H9 (cell line): ENCODE measurements at regions not wholly inside any gene's neighbourhood (a gene's known extent, or its start where the extent isn't known, plus 50 kb on each side); places are given as distances from the start of the nearest gene placed in this dataset.

ENCODE experiments used
- DNase-seq: peaks from one replicate; pipeline ENCODE4 v3.0.0-alpha.2; 2017
- H2AFZ ChIP-seq: one replicate; pipeline ENCODE4 v1.6.1; 2013; ENCODE audit warnings: mild to moderate bottlenecking, low read length, control low read depth, moderate library complexity
- H2AK5ac ChIP-seq: 2 replicates; pipeline ENCODE4 v1.6.1; 2013; ENCODE audit warnings: low read length, control low read depth, mixed read lengths; ENCODE audit not compliant: insufficient read length
- H2BK120ac ChIP-seq: one replicate; pipeline ENCODE4 v1.6.1; 2013; ENCODE audit warnings: low read depth, mild to moderate bottlenecking, low read length, control low read depth, inconsistent platforms; ENCODE audit not compliant: poor library complexity, severe bottlenecking
- H2BK12ac ChIP-seq: 2 replicates; pipeline ENCODE4 v1.6.1; 2013; ENCODE audit warnings: low read length, control low read depth, mixed read lengths, low read depth; ENCODE audit not compliant: insufficient read length
- H2BK15ac ChIP-seq: 2 replicates; pipeline ENCODE4 v1.6.1; 2013; ENCODE audit warnings: low read depth, low read length, control low read depth
- H2BK20ac ChIP-seq: one replicate; pipeline ENCODE4 v1.6.1; 2013; ENCODE audit warnings: low read depth, mild to moderate bottlenecking, low read length, control low read depth, inconsistent platforms; ENCODE audit not compliant: poor library complexity, severe bottlenecking
- H2BK5ac ChIP-seq: 2 replicates; pipeline ENCODE4 v1.6.1; 2013; ENCODE audit warnings: low read length, control low read depth, mixed read lengths; ENCODE audit not compliant: insufficient read length
- H3K14ac ChIP-seq: 2 replicates; pipeline ENCODE4 v1.6.1; 2013; ENCODE audit warnings: low read length, control low read depth; ENCODE audit not compliant: insufficient read depth
- H3K18ac ChIP-seq: 2 replicates; pipeline ENCODE4 v1.6.1; 2013; ENCODE audit warnings: low read depth, mild to moderate bottlenecking, mixed read lengths, low read length, control low read depth; ENCODE audit not compliant: insufficient read length
- H3K23ac ChIP-seq: 2 replicates; pipeline ENCODE4 v1.6.1; 2013; ENCODE audit warnings: low read length, control low read depth, mixed read lengths, low read depth; ENCODE audit not compliant: insufficient read length
- H3K23me2 ChIP-seq: 2 replicates; pipeline ENCODE4 v1.6.1; 2013; ENCODE audit warnings: low read depth, mild to moderate bottlenecking, mixed read lengths, low read length, control low read depth; ENCODE audit not compliant: insufficient read length, poor library complexity, severe bottlenecking
- H3K27ac ChIP-seq: 2 replicates; pipeline ENCODE4 v1.5.1; 2013; ENCODE audit warnings: low read length, control low read depth, mixed read lengths, low read depth; ENCODE audit not compliant: insufficient read length
- H3K27me3 ChIP-seq: 2 replicates; pipeline ENCODE4 v1.6.1; 2013; ENCODE audit warnings: low read length, control low read depth, inconsistent platforms; ENCODE audit not compliant: insufficient read depth
- H3K4ac ChIP-seq: 2 replicates; pipeline ENCODE4 v1.6.1; 2013; ENCODE audit warnings: low read depth, mild to moderate bottlenecking, control low read depth, inconsistent platforms, low read length, moderate library complexity
- H3K4me1 ChIP-seq: 2 replicates; pipeline ENCODE4 v1.6.1; 2013; ENCODE audit warnings: low read length, control low read depth, inconsistent platforms; ENCODE audit not compliant: insufficient read depth
- H3K4me2 ChIP-seq: 2 replicates; pipeline ENCODE4 v1.6.1; 2013; ENCODE audit warnings: low read length, control low read depth, mixed read lengths; ENCODE audit not compliant: insufficient read length, insufficient read depth
- H3K56ac ChIP-seq: 2 replicates; pipeline ENCODE4 v1.6.1; 2013; ENCODE audit warnings: low read depth, mild to moderate bottlenecking, mixed read lengths, low read length, control low read depth; ENCODE audit not compliant: insufficient read length
- H3K79me1 ChIP-seq: 2 replicates; pipeline ENCODE4 v1.6.1; 2013; ENCODE audit warnings: low read depth, mild to moderate bottlenecking, moderate library complexity, low read length, control low read depth, inconsistent platforms; ENCODE audit not compliant: insufficient read depth, poor library complexity, severe bottlenecking
- H3K79me2 ChIP-seq: 2 replicates; pipeline ENCODE4 v1.6.1; 2013; ENCODE audit warnings: low read length, control low read depth, inconsistent platforms; ENCODE audit not compliant: insufficient read depth
- H3K9ac ChIP-seq: 2 replicates; pipeline ENCODE4 v1.6.1; 2013; ENCODE audit warnings: low read length, control low read depth, mixed read lengths; ENCODE audit not compliant: insufficient read length; ENCODE audit errors: extremely low read depth
- H3K9me3 ChIP-seq: one replicate; pipeline ENCODE4 v1.6.1; 2013; ENCODE audit warnings: low read depth, low read length, inconsistent platforms; ENCODE audit not compliant: control insufficient read depth
- H3T11ph ChIP-seq: one replicate; pipeline ENCODE4 v1.6.1; 2013; ENCODE audit warnings: mild to moderate bottlenecking, low read length, control low read depth, inconsistent platforms
- H4K20me1 ChIP-seq: one replicate; pipeline ENCODE4 v1.6.1; 2013; ENCODE audit not compliant: control insufficient read depth, insufficient read length, insufficient read depth
- H4K5ac ChIP-seq: 2 replicates; pipeline ENCODE4 v1.6.1; 2013; ENCODE audit warnings: low read depth, mild to moderate bottlenecking, mixed read lengths, low read length, control low read depth; ENCODE audit not compliant: insufficient read length
- H4K8ac ChIP-seq: replicated peaks from 2 replicates; pipeline ENCODE4 v1.6.1; 2013; ENCODE audit warnings: low read length, control low read depth, mixed read lengths, low read depth; ENCODE audit not compliant: insufficient read length
- H4K91ac ChIP-seq: 2 replicates; pipeline ENCODE4 v1.6.1; 2013; ENCODE audit warnings: low read depth, mild to moderate bottlenecking, moderate library complexity, mixed read lengths, low read length, control low read depth; ENCODE audit not compliant: insufficient read length
- H3K27ac Mint-ChIP-seq, 3 experiments: 2 replicates in 2 of 3; 3 replicates in 1 of 3; pipeline ENCODE4 v1.8.0; 2020 to 2021; ENCODE audit warnings: mixed read lengths in 3 of 3, mild to moderate bottlenecking in 1 of 3, moderate library complexity in 1 of 3
- H3K27me3 Mint-ChIP-seq: 2 replicates; pipeline ENCODE4 v1.8.0; 2021; ENCODE audit warnings: low read depth, mild to moderate bottlenecking, moderate library complexity, mixed read lengths
- H3K36me3 Mint-ChIP-seq, 3 experiments: 2 replicates in 2 of 3; 3 replicates in 1 of 3; pipeline ENCODE4 v1.8.0; 2020 to 2021; ENCODE audit warnings: low read depth in 3 of 3, mixed read lengths in 3 of 3; ENCODE audit not compliant: insufficient read depth in 1 of 3
- H3K4me1 Mint-ChIP-seq, 2 experiments: 2 replicates each; pipeline ENCODE4 v1.8.0; 2020; ENCODE audit warnings: mixed read lengths in 2 of 2
- H3K4me3 Mint-ChIP-seq, 2 experiments: 2 replicates in 1 of 2; 3 replicates in 1 of 2; pipeline ENCODE4 v1.8.0; 2020 to 2021; ENCODE audit warnings: mild to moderate bottlenecking in 2 of 2, mixed read lengths in 2 of 2, moderate library complexity in 1 of 2
- H3K9me3 Mint-ChIP-seq, 2 experiments: 2 replicates in 1 of 2; 3 replicates in 1 of 2; pipeline ENCODE4 v1.8.0; 2020; ENCODE audit warnings: mild to moderate bottlenecking in 2 of 2, mixed read lengths in 2 of 2, moderate library complexity in 1 of 2
- CTCF ChIP-seq: fragments of 200-600 bp; sonication (generic); conservative IDR thresholded peaks from 3 replicates; pipeline ENCODE4 v1.8.0; 2021; ENCODE audit warnings: antibody characterized with exemption, mild to moderate bottlenecking
- WGBS: extraction: QIAGEN DNeasy Blood & Tissue Kit; methylation state at CpG from one replicate; pipeline ENCODE4 v1.1.7; 2013; ENCODE audit warnings: missing lambda C conversion rate, low lambda C conversion rate, mixed read lengths; ENCODE audit not compliant: insufficient read length; ENCODE audit errors: extremely low coverage; 5-methylcytosine and 5-hydroxymethylcytosine counted together

DNA sequence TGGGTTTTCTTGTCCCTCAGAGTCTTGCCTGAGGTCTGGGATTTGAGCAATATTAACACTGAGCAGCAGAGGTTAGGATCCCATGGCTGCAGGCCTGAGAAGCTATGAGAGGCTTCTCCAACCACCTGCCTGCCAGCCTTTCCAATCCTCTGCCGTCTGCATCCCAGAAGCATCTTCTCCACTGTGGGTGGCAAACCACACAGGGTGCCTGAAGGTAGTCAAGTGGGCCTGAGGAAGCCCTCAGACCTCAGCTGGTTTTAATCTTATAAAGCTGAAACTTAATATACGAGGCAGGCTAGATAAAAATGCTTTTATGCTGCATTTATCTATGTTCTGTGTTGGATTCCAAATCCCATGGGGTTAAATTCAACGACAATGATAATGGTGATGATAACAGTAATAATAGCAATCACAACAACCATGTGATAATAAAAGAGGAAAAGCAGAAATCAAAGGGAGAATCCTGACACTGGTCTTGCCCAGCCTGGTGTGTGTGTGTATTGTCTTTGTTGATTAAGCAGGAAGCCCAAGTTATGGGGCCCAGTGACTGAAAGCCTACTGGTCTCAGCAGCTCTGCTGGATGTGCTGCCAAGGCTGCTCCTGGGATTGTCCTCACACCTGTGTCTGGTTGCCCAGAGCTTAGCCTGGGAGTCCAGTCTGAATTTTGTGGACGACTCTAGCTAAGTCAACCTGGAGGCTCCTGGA lies 59.7 kb upstream of the LDAH start:
- no peak for TF ChIP-seq CTCF
- Histone ChIP-seq H3K18ac (no peak overlapping the region), H3T11ph (no peak overlapping the region), H4K5ac (no peak overlapping the region), H3K4me2 (no peak overlapping the region), H3K14ac (no peak overlapping the region), H2AFZ (no peak overlapping the region), H2AK5ac (no peak overlapping the region), H4K20me1 (no peaks in the 10 kb centered on the region), H3K27ac (no peak overlapping the region), H3K4ac (no peak overlapping the region), H2BK5ac (no peak overlapping the region), H3K4me1 (no peaks in the 10 kb centered on the region), H2BK15ac (no peak overlapping the region), H3K56ac (no peak overlapping the region), H3K23me2 (no peaks in the 10 kb centered on the region), H2BK120ac (no peak overlapping the region), H4K8ac (no peak overlapping the region), H3K79me1 (no peaks in the 10 kb centered on the region), H3K23ac (no peak overlapping the region), H3K79me2 (no peaks in the 10 kb centered on the region), H3K9me3 (peaks cover 5% of the 10 kb centered on the region), H3K27me3 (no peaks in the 10 kb centered on the region), H4K91ac (no peak overlapping the region), H2BK20ac (no peak overlapping the region), H3K9ac (no peak overlapping the region), H2BK12ac (no peak overlapping the region)
- no peak for DNase-seq
- Mint-ChIP-seq H3K4me3 (no peak overlapping the region), H3K36me3 (peaks cover 0 to 6% (median 0%) of the 10 kb centered on the region in 3 experiments; a peak in 4 of 7 replicates), H3K9me3 (peaks cover 48 to 66% of the 10 kb centered on the region in 2 experiments), H3K4me1 (no peaks in the 10 kb centered on the region), H3K27ac (no peak overlapping the region), H3K27me3 (peaks cover 2% of the 10 kb centered on the region; the same call in 1 of the 2 replicates)
- WGBS: no CpG with 5 or more reads among the region's 4 CpGs
